ENCODE measurements at regions not wholly inside any gene's neighbourhood (a gene's known extent, or its start where the extent isn't known, plus 50 kb on each side); places are given as distances from the start of the nearest gene placed in this dataset.

DNA sequence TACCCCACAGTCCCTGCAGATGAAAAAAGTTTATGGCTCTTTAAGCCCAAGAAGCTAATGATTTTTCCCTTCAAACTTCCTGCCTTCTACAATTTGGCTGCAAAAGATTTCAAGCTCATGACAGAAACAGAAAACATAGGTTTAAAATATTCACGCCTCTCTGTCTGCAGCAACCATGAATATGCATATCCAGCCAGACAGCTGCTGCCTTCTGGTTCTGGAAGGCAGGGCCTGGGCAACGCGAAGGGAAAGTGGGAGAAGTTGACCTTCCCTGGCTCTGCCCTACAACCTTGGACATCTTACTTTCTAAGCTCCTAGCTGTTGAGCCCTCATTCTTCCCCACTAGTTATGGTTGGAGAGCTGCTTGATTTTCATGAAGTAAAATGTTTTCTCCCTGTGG lies 64.8 kb upstream of the CLINT1 start:
- FAIRE-seq, result no peak

DNA sequence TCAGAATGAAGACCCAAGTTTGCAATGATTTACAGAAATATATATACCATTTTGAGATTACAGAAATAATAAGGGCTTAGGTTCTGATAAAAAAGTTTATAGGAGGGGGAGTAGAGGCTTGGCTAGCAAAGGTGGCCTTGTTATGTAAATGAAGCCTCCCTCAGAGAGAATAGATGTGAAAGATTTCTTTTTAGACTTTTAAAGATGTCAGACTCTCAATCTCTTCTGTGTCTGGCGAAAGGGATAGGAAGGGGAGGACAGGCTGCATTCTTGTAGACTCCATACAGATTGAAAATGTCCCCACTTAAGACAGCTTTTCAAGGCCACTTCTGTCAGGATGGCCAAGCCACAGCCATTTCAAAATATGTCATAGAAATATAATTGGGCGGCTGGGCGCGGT lies 63.1 kb upstream of the CLINT1 start:
- no peak for FAIRE-seq

DNA sequence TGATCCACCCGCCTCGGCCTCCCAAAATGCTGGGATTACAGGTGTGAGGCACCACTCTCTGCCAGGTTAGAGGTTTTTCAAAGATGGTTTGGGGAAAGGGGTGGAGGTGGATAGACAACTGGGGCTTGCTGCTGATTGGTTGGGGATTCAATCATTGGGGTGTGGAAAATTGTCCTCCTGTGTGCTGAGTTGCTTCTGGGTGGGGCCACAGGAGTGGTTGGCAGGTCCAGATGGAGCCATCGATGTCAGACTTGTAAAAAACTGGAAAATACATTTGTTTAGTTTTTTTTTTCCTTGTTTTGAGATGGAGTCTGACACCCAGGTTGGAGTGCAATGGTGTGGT lies 61.9 kb upstream of the CLINT1 start:
- FAIRE-seq, result no peak

DNA sequence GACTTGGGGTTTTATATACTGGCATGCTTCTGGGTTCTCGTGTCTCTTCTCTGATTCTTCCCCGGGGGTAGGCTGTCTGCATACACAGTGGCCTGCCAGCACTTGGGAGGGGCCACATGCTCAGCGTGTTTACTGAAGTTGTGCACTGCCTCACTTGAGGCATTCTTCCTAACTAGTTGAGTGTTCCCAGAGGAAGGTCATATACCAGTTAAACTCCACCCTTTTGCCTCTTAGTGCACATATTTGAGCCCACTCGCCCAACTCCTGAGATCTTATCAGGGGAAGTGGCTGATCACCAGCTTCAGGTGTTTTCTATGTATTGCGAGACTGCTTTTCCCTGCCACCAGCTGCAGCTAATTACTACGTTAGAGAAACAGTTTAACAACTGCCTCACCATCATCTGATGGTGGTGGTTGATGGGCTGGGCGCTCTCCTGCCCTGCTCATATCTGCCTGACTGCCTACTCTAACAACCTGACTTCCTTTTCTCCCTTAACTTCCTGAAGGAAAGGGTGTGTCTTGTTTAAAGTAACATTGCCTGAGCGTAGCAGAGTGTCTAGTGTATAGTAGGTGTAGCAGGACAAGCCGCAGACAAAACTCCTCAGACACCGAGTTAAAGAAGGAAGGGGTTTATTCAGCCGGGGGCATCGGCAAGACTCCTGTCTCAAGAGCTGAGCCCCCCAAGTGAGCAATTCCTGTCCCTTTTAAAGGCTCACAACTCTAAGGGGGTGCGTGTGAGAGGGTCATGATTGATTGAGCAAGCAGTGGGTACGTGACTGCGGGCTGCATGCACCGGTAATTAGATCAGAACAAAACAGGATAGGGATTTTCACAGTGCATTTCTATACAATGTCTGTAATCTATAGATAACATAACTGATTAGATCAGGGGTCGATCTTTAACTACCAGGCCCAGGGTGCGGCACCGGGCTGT lies 60.1 kb upstream of the CLINT1 start:
- no peak for FAIRE-seq

DNA sequence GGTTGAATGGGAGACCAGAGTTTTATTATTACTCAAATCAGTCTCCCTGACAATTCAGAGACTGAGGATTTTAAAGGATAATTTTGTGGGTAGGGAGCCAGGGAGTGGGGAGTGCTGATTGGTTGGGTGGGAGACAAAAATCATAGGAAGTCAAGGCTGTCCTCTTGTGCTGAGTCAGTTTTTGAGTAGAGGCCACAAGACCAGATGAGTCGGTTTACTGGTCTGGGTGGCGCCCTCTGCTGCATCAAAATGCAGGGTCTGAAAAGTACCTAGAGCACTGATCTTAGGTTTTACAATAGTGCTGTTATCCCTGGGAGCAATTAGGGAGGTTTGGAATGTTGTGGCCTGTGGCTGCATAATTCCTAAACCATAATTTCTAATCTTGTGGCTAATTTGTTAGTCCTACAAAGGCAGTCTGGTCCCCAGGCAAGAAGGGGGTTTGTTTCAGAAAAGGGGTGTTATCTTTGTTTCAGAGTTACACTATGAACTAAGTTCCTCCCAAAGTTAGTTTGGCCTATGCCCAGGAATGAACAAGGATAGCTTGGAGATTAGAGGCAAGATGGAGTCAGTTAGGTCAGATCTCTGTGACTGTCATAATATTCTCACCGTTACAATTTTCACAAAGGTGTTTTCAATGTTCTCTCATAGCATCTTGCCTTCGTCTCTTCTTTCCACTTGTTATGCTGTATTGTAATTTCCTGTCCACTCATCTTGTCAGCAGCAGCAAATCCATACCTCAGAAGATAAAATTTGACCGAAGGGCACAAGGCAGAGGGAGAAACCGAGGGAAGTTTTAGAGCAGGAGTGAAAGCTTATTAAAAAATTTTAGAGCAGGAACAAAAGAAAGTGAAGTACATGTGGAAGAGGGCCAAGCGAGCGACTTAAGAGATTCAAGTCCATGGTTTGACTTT lies 59.2 kb upstream of the CLINT1 start:
- no peak for FAIRE-seq

DNA sequence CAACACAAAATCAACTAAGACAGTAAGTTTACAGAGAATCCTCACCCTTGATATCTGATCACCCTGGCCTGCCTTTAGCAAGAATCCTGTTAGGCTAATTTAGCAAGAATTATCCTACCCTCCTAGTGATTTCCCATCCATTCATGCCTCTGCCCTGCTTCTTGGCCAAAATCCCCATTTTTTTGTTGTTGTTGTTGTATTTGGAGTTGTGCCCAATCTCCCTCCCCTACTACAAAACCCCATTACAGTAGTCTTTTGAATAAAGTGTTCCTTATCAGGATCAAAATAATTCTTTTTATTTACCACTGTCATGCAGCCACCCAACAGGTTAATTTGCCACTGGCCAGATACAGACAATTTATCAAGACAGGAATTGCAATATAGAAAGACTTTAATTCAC lies 58.5 kb upstream of the CLINT1 start:
- FAIRE-seq, result no peak

DNA sequence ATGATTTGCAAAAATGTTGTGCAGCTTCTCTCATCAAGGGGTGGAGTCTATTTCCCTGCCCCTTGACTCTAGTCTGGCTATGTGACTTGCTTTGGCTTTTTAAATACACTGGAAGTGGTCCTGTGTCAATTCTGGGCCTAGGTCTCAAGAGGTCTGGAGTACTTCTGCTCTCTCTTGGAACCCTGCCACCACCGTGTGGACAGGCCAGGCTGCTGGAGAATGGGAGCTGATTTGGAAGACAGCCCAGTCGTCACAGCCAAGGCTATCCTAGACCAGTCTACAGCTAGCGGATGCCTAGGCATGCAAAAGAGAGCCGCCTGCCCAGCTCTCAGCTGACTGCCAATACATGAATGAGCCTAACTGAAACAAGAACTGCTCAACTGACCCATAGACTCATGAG lies 56.7 kb upstream of the CLINT1 start:
- FAIRE-seq, result no peak

DNA sequence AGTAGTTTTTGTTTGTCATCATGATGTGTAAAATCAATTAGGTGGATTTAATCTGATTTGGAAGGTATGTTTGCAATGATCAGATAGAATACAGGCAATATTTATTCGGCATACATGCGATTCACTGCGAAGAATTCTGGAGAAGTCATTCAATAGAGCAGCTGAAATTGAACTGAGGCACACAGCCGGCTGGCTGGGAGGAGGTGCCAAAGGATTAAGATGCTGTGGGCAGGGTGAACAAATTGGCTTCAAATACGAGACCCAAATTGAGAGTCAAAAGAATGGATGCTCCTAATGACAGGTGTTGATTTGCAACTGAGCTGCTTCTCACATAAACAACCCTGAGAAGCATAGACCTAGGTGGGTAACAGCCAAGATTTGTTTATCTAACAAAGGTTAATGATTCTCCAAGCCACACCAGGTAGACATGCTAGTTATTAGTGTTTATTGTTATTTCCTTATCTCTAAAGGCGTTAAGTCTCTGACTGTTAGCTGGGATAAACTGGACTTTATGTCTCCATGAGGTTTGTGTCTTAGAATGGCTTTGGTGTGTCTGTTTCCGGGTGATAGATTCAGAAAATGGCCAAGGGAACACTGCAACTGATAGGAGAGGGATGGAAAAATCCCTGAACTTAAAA lies 55.3 kb upstream of the CLINT1 start:
- FAIRE-seq, result no peak

DNA sequence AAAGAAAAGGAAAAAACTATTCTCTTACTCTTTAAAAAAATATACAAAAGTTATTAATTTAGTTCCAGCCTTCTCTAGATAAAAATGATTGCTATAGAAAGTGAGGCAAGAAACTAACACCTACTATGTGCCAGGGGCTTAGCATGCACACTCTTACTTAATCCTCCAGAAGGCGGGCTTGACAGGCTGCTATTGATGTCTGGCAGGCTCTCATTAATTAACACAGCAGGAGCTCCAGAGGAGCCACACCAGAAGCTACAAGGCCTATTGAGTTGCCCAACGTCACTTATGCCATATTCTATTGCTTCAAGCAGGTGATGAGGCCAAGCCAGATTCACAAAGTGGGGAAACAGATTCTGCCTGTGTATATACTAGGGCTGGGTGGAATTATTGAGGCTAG lies 54.6 kb upstream of the CLINT1 start:
- FAIRE-seq, result no peak

DNA sequence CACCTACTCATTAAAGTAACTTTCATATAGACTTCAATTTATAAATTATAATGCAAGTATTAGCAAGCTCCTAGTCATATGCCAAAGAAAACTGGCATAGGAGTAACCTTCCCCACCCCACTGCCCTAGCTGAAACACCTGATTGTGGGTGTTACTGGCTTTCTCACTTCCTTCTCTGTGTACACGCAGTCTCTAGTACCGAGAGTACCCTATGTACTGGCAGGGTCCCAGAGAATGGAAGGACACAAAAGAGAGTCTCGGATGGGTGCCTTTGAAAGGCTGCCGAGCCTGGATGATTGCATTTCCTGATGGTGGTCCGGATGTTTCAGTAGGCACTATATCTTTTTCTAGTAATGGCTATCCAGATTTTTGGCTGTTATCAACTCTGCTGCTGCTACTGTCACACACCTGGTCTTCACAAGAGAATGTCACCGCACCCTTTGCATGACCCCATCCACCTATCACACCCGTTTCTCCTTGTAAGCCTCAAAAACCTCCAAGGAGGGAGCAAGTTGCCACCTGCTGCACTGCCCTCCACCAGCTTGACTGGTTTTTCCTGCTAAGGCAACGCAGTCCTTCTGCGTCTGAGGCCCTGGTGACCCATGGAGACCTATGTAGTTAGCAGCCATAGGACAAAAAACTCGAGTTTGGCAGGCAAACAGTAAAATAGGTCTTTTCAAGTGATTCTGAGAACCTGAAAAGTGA lies 53.8 kb upstream of the CLINT1 start:
- FAIRE-seq, result no peak

DNA sequence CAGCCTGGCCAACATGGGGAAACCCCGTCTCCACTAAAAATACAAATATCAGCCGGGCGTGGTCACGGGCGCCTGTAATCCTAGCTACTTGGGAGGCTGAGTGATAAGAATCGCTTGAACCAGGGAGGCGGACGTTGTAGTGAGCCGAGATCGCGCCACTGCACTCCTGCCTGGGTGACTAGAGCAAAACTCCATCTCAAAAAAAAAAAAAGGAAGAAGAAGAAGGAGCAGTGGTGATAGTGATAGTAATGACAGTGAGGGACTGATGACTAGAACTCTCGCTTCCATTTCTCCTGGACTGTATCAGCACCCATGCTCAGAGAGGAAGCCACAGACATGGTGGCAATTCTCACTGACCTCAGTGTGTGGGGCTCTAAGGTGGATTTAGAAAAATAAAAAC lies 52.6 kb upstream of the CLINT1 start:
- no peak for FAIRE-seq
